MM.1S (cell line): ENCODE measurements at regions not wholly inside any gene's neighbourhood (a gene's known extent, or its start where the extent isn't known, plus 50 kb on each side); places are given as distances from the start of the nearest gene placed in this dataset.

Experiments used
- EZH2 ChIP-seq: fragments of 300-600 bp; sonication (generic); optimal IDR thresholded peaks from 2 replicates; pipeline ENCODE3; 2017; ENCODE audit warnings: low read depth, mild to moderate bottlenecking, antibody characterized with exemption, low read length, mixed read lengths
- TF ChIP-seq, protein P1 (sequence below): fragments of 300-600 bp; sonication (generic); IDR thresholded peaks from 2 replicates; pipeline ENCODE4 v1.5.1; 2016; ENCODE audit warnings: antibody characterized with exemption, low read length, mixed read lengths

DNA sequence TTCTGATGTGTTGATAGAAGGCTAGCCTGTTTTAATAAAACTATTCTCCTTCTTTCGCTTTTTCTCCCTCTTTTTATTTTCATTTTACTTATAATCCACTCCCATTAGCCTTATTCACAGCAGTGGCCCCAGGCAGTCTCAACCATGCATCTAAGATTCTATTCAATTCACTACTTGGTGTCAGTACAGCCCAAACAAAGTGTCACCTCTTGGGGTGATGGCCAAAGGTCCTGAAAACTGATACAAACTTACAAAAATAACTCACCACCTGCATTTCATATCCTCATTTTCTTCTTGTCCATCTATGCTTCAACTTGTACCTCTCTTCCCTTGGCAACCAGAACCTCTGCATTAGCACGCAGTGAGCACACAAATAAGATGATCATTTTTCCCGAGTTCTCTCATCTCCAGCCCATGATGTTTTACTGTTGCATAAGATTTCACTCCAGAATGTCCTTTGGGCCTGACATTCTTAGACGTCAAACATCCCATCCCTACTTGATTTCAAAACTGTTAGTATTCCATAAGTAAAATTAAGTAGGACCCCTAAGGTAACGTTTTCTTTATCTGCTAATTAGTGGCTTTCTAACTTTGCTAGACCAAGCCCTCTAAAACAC lies 559.3 kb upstream of the TNP1 start:
- TF ChIP-seq, protein P1, sequence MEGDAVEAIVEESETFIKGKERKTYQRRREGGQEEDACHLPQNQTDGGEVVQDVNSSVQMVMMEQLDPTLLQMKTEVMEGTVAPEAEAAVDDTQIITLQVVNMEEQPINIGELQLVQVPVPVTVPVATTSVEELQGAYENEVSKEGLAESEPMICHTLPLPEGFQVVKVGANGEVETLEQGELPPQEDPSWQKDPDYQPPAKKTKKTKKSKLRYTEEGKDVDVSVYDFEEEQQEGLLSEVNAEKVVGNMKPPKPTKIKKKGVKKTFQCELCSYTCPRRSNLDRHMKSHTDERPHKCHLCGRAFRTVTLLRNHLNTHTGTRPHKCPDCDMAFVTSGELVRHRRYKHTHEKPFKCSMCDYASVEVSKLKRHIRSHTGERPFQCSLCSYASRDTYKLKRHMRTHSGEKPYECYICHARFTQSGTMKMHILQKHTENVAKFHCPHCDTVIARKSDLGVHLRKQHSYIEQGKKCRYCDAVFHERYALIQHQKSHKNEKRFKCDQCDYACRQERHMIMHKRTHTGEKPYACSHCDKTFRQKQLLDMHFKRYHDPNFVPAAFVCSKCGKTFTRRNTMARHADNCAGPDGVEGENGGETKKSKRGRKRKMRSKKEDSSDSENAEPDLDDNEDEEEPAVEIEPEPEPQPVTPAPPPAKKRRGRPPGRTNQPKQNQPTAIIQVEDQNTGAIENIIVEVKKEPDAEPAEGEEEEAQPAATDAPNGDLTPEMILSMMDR: no peak
- no peak for TF ChIP-seq EZH2
